Activated CD8-positive, alpha-beta T cell treated with anti-CD3 and anti-CD28 coated beads for 36 hours (primary cell): ENCODE measurements at regions not wholly inside any gene's neighbourhood (a gene's known extent, or its start where the extent isn't known, plus 50 kb on each side); places are given as distances from the start of the nearest gene placed in this dataset.

ENCODE experiments used
- ATAC-seq: fragments of 200-7000 bp; cut with Tn5 transposase; one replicate; pipeline ENCODE4 v1.10.0; 2021; ENCODE audit warnings: mild to moderate bottlenecking, moderate library complexity
- CTCF ChIA-PET: fragments of 350-600 bp; sonication (Branson Sonifier 250); formaldehyde crosslinking; loops from one replicate; lab custom pipeline; 2021; ENCODE audit warnings: antibody characterized with exemption; lab: Charles Lee
- POLR2A ChIA-PET: fragments of 350-600 bp; sonication (Branson Sonifier 250); formaldehyde crosslinking; loops from one replicate; lab custom pipeline; 2021; ENCODE audit warnings: antibody characterized with exemption; lab: Charles Lee
- DNase-seq: peaks from one replicate; pipeline ENCODE4 v3.0.0-alpha.2; 2020
- H3K27ac Mint-ChIP-seq: one replicate; pipeline ENCODE4 v1.8.0; 2021; ENCODE audit warnings: mild to moderate bottlenecking, mixed read lengths
- H3K27me3 Mint-ChIP-seq: one replicate; pipeline ENCODE4 v1.8.0; 2021; ENCODE audit warnings: mixed read lengths
- H3K36me3 Mint-ChIP-seq: one replicate; pipeline ENCODE4 v1.8.0; 2021; ENCODE audit warnings: low read depth, mixed read lengths
- H3K4me1 Mint-ChIP-seq: one replicate; pipeline ENCODE4 v1.8.0; 2021; ENCODE audit warnings: low read depth, mixed read lengths
- H3K4me3 Mint-ChIP-seq: one replicate; pipeline ENCODE4 v1.8.0; 2021; ENCODE audit warnings: mild to moderate bottlenecking, moderate library complexity, mixed read lengths
- H3K9me3 Mint-ChIP-seq: one replicate; pipeline ENCODE4 v1.8.0; 2021; ENCODE audit warnings: mixed read lengths
- CTCF ChIP-seq: fragments of 200-600 bp; IDR thresholded peaks from one replicate; pipeline ENCODE4 v1.8.0; 2022; ENCODE audit warnings: antibody characterized with exemption, mild to moderate bottlenecking
- intact Hi-C: fragments of 100-400 bp; cut with micrococcal nuclease; formaldehyde crosslinking; loops from one replicate; pipeline ENCODE4 v1.10.0; 2022

- POLR2A ChIA-PET = no interaction called here
- H3K36me3 Mint-ChIP-seq = no peaks in the 10 kb centered on the region
Observed at GRCh38 chr2:18800240-18800971, 211.0 kb upstream of the NT5C1B start.

GRCh38 chr2:18799397-18799796 lies 210.0 kb upstream of the NT5C1B start:
- Mint-ChIP-seq H3K36me3 (no peaks in the 10 kb centered on the region), H3K9me3 (no peaks in the 10 kb centered on the region), H3K4me3 (no peak overlapping the region), H3K4me1 (no peaks in the 10 kb centered on the region), H3K27ac (no peak overlapping the region), H3K27me3 (no peaks in the 10 kb centered on the region)
- DNase-seq = no peak
- intact Hi-C loops = no loop called here
- no peak for TF ChIP-seq CTCF
- no peak for ATAC-seq
- ChIA-PET POLR2A (no interaction called here), CTCF (no interaction called here)

More at GRCh38 chr2:18800240-18800971, 211.0 kb upstream of the NT5C1B start:
- DNase-seq = no peak
- Mint-ChIP-seq H3K27me3 (no peaks in the 10 kb centered on the region), H3K9me3 (no peaks in the 10 kb centered on the region), H3K27ac (no peak overlapping the region), H3K4me1 (no peaks in the 10 kb centered on the region), H3K4me3 (no peak overlapping the region)
- intact Hi-C loops = no loop called here
- CTCF ChIA-PET = no interaction called here
- ATAC-seq = no peak
- TF ChIP-seq CTCF = no peak

- Mint-ChIP-seq H3K9me3 (no peaks in the 10 kb centered on the region), H3K27ac (no peak overlapping the region), H3K4me3 (no peak overlapping the region), H3K4me1 (no peaks in the 10 kb centered on the region), H3K36me3 (no peaks in the 10 kb centered on the region), H3K27me3 (no peaks in the 10 kb centered on the region)
- intact Hi-C loops = no loop called here
- no peak for DNase-seq
- POLR2A ChIA-PET = no interaction called here
- ATAC-seq = no peak
- CTCF ChIA-PET = no interaction called here
- no peak for TF ChIP-seq CTCF
Observed at GRCh38 chr2:18797133-18797845, 207.9 kb upstream of the NT5C1B start.

- no peaks in the 10 kb centered on the region for H3K4me1 Mint-ChIP-seq
- ATAC-seq (no peak), DNase-seq (no peak)
- no peak overlapping the region for H3K27ac Mint-ChIP-seq
- CTCF ChIA-PET = no interaction called here
- no peaks in the 10 kb centered on the region for H3K9me3 Mint-ChIP-seq
- H3K4me3 Mint-ChIP-seq = no peak overlapping the region
- H3K27me3 Mint-ChIP-seq = no peaks in the 10 kb centered on the region
- POLR2A ChIA-PET = no interaction called here
- intact Hi-C loops = no loop called here
- TF ChIP-seq CTCF = no peak
- no peaks in the 10 kb centered on the region for H3K36me3 Mint-ChIP-seq
Observed at GRCh38 chr2:18795906-18796305, 206.5 kb upstream of the NT5C1B start.

- POLR2A ChIA-PET = interaction anchor here (0.6 kb wide), 1 partner anchor 53 kb away, joined by 3 read pairs; no protein-coding TSS in a partner anchor
- Mint-ChIP-seq H3K4me1 (no peaks in the 10 kb centered on the region), H3K27ac (no peak overlapping the region), H3K4me3 (no peak overlapping the region), H3K9me3 (no peaks in the 10 kb centered on the region), H3K36me3 (no peaks in the 10 kb centered on the region), H3K27me3 (no peaks in the 10 kb centered on the region)
- CTCF ChIA-PET = interaction anchor here (0.5 to 1.4 kb wide), 2 partner anchors 28 to 43 kb away, joined by 3 to 4 read pairs; no protein-coding TSS in a partner anchor
- intact Hi-C loops = no loop called here
- no peak for TF ChIP-seq CTCF
- DNase-seq = no peak
- ATAC-seq = no peak
Observed at GRCh38 chr2:18792684-18793083, 203.3 kb upstream of the NT5C1B start.
